NCI-H2171 treated with DMSO at 0.1 percent for 48 hours (cell line): ENCODE measurements at regions not wholly inside any gene's neighbourhood (a gene's known extent, or its start where the extent isn't known, plus 50 kb on each side); places are given as distances from the start of the nearest gene placed in this dataset.
A peak's percentile ranks its signal among the peaks of the same experiment; 100 is the strongest.
"Not testable (repeated sequence)": the region's sequence is repeated elsewhere in the genome, so short reads cannot be mapped to it uniquely, and the experiment has no call there.

ENCODE experiments used
- DNase-seq: peaks from one replicate; lab custom pipeline; 2025; lab: John Stamatoyannopoulos, UW

DNA sequence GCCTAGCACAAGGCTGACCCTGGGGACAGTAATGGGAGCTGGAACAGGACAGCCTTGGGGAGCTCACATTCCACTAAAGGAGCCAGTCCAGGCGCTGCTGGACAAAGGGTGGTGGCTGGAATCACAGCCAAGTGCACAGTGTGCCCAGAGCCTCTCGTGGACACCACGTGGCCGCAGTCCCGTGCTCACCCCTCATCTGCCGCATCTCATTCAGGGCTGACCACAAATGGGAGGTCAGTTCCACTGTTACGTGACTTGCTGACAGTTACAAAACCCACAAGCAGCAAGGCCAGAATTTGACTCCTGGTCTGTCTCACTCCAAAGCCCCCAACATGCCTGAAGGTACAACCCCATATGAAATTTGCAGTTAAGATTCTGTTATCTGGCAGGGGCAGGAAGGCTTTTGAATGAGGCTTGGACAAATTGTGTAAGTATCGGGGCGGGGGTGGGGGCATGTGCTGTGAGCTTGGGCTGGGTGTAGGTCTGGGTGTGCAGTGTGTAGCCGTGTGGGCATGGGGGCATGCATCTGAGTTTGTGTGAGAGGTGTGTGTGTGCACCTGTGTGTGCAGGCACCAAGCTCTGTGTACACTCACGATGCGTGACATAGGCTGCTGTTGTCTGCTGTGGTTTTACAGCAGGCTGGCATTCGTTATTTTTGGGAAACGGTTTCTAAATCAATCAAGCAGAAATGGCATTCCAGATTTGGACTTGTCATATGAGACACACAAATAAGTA is 301.7 kb downstream of the BRD1 start:
- no peak for DNase-seq

DNA sequence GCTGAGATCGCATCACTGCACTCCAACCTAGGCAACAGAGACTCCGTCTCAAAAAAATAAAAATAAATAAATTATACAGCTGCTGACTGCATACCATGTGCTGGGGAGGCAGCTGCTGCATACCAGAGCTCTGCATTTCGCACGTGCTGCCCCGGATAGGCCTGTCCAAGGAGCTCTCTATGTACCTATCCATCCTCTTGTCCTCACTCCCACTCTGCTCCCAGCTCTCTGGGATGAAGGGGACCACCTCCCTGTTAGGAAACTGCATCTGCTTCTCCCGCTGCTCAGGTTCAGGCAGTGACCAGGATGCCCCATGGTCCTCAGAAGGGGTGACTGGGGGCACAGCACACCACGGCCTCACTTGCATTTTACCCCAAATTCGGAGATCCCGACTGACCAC is 302.3 kb downstream of the BRD1 start:
- no peak for DNase-seq

DNA sequence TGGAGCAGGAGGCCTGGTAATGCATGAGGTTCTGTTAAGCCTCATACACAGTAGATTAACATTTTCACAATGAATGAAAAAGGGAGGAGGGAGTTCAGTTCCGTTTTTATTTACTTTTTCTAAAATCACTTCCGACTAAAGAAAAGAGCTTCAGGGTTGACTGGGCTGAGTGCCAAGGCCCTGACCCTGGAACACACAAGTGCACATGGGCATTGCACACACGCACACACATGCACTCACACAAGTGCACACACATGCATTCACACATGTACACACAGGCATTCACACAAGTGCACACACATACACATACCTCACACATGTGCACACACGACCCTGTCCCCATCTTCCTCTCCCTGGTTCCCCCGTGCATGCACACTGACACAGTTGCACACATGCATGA is 303.3 kb downstream of the BRD1 start:
- DNase-seq: no peak

DNA sequence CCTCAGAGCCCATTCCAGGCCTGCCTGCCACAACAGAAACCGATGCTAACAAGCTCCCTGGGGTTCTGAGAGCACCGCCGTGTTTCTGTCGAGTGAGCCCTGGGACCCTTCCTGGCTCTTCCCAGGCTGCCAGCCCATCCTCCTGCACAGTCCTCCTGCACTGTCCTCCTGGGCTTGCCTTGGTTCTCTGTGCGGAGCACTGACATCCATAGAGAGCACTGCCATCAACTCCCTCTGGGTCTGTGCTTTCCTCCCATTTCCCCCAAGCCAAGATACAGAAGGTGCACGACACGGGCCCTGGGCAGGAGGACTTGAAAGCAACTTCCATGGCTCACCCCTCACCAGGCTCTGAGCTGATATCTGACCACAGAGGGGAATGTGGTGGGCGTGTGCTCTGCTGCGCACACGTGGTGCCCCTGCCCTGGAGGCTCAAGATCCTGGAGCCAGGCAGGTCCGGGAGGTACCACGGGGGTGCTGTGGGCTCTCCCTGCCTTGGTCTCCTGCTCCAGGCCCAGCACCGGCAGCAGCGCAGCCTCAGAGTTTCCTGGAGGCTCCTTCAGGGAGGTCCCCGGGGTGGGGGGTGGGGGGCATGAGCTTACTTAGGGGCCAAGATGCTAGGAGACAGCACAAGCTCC is 304.2 kb downstream of the BRD1 start:
- DNase-seq: no peak

DNA sequence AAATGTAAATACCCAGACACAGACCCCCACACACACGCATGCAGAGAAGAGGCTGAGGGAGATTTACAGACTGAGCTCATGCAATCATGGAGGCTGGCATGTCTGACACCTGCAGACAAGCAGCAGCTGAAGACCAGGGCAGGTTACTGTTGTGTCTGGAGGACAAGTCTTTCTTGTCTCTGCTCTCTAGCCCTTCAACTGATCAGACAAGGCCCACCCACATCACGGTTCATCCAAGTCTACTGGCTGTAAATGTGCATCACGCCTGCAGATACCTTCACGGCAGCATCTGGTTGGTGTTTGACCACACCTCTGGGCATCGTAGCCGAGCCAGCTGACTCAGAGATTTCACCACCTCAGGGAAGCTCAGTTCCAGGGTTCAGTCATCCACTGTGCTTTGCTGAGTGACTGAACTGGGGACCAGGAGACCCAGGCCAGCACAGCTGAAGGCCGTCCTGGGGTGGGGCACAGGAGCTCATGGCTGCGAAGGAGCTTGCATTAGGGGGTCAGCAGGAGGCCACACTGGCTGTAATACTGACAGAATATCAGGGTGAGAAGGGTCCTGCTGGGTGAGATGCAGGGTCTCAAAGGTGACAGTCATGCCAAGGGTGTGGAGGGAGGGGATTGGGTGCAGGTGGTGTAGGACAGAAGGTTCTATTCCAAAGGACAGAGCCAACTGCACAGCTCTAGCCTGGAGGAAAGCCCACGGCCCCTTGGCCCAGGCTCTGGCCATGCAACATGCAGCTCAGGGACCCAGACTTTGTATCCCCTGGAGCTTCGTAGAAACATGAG is 304.9 kb downstream of the BRD1 start:
- no peak for DNase-seq

DNA sequence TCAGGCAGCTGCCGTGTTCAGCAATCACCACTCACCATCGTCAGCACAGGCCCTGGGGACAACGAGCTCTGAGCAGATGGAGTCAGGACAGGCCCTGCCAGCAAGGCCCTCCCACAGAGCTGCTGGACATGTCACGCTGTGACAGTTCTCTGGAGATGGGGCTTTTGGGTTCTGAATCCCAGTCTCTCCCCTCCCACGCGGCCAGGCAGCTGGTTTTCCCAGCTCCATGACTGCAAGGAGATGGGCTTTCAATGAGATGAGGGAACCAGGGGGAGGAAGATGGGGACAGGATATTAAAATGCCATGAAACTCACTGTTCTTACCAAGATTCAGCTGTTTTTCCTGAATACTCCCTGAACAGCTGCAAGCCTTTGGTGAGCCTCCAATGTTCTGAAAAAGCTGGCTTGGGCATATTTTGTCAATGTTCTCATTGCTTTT is 305.9 kb downstream of the BRD1 start:
- DNase-seq: no peak

DNA sequence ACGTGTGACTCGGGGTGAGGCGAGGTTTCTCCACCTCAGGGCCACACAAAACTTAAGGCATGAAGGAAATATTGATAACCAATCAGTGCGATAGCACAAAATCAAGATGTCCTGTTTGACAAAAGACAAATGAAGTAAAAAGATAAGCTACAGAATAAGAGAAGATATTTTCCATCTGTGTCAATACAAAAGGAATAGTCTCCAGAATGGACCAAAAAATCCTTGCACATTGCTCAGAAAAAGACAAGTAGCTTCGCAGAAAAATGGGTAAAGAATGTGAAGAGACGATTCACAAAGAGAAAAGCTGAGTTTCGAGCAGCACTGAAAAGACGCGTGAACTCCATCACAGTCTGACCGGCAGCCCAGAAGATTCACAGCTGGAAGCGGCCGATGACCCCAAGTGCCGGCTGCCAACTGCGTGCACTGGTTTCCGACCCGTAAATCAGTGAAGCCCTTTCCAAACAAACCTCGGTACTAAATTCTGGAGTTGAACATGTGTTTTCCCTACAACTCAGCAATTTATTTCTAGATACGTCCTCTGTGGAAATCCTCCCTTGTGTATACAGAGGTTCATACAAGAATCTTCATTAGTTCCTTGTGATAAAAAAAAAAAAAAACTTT is 308.4 kb downstream of the BRD1 start:
- no peak for DNase-seq

DNA sequence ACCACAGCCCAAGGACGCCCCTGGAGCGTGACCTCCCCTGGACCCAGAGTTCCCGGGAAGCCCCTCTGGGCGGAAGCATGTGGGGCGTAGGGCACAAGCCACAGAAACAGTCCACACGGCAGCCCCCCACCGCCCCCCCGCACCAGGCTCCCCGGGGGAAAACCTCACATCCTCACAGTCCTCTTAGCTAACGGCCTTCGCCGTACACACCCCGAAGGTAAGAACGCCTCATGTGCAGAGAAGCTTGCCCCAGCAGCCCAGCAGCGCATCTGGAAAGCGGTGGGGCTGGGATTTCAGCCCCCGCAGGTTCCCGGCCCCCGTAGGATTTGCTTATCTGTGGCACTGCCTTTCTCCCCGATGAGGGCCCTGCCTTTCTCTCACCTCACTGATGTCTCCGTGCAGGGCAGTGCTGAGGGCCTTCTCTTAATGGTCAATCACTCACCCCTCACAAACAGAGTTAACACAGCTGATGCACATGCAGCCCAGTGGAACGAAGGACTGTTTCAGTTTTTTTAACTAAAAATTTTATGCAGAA is 309.2 kb downstream of the BRD1 start:
- DNase-seq: no peak

DNA sequence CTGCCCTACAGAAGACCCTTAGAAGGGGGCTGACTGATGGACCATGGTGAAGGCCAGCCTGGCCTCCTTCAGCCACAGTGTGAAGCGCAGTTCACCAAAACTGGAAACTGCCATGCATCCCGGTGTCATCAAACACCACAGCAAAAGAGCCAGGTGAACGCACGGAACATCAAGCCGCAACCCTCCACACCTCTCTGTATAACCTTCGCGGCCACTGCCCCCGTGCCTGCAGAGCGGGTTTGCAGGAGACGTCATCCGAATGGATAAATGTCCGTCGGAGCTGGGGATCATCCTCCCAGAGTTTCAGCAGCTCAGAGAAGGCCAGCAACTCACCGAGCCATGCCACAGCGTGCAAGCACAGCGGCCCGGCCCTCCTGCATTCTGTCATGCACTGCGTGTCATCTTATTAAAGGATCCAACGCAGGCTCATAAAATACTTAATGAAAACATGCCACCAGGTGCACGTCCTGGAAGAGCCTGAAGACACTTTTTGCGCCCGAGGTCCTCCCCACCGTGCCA is 309.9 kb downstream of the BRD1 start:
- no peak for DNase-seq

DNA sequence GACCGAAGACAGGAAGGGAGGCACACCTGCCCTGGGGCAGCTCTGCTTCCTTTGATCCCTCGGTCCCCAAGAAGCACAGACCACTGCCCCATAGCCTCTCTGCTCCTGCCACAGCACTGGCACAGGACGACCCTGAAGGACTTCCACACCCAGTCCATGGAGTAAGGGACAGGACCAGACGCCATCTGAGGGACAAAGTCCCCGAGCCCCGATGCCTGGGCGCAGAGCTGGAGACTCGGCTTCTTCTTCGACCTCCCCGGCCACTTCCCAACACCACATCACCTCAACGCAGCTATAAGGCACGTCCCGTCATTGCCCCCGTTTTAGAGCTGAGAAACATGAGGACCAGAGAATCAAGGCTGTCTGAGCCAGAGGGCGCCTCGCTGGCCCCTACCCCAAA is 310.5 kb downstream of the BRD1 start:
- DNase-seq: no peak

DNA sequence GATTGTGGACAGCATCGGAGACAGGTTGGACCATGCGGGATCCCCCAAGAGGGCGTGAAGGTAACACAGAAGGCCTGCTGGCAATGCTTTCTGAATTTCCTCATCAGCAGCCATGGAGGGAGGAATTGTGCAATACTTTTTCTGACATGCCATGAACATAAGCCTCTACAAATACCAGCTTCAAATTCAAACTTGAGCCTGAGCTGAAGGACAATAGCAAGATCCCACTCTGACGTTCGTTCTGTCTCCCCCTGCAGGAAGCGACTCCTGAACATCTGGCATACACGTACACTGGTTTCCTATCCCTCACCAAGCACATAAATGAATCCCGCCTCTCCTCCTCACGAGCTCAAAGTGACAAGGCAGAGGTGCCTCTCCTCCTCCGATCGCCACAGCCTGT is 312.2 kb downstream of the BRD1 start:
- DNase-seq: no peak

DNA sequence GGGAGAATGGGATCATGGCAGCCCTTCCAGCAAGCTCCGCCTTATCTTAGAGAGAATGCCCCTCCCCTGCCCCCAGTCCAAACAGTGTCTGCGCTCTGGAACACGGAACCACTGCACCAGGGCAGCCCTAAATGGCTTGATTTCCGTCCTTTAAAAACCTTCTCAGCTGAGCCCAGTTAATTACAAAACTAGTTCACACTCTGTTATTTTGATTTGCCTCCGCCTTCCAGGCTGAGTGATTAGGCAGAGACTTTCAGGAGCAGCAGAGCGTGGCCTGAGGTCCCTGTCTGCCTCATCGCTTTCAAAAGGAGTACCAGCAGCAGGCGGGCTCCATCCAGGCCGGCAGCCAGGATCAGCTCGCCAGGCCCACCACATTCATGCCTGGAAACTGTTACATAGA is 313.0 kb downstream of the BRD1 start:
- DNase-seq: peak; percentile 17

DNA sequence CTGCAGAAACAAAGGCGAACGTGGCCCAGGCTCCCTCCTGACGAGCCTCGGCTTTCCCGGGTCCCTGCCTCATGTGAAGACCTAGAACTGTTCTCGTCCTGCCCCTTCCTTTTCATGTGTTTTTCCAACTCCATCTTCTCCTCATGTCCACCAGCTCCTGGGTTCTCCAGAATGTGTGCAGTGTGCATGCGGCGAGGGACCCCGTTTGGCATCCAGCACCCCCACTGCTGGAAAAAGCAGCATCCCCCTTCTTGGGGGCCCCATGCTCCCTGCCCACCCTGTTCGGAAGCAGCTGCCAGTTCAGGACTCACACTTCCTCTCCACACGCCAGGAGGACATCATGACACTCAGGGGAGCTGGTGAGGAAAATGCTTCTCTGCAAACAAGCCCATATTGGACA is 313.5 kb downstream of the BRD1 start:
- no peak for DNase-seq

DNA sequence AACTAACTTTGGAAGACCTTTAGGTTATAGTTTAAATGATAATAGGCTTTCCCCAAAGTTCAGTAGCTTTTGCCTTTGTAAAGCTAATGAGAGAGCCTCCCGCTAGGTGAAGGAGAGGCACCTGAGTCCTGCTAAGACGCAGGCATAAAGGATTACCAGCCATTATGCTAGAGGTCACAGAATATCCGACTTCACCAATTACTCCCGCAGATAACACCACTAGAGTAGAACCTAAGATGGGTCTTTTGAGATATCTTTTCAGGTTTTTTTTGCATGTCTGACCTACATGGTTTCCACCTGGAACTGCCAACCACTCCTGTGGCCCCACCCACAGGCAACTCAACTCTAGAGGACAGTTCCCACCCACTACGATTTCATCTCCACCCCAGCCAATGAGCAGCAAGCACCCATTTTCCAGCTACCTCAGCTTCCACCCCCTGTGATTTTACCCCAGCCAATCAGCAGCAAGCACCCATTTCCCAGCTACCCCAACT is 314.3 kb downstream of the BRD1 start:
- no peak for DNase-seq

DNA sequence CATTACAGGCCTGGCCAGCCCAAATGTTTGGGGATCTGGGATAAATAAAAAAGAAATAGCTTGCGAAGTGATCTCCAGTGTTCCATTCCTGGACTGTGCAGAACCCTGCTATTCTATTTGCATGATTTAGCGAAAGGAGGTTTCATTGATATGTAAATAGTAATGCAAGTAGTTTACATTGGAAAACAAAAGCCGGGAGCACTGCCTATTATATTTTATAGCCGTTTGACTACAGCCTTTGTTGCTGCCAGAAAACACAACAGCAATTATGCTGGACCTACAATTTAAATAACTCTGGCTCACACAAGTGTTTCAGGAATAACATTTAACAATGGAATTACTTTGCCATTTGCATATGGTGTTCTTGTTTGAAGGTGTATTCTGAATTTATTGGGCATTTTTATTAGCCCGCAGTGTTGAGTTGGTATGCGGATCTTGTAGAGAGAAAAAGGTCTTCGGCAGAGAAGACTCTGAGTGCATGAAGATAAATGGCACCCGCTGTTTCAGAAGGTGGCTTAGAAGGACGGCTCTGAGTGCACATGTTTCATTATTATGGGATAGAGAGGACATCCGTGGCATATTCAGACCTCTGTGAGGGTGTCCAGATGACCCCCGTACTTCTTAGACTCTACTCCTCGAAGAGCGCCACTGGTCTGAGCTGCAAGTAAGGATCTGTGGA is 315.0 kb downstream of the BRD1 start:
- DNase-seq: no peak

DNA sequence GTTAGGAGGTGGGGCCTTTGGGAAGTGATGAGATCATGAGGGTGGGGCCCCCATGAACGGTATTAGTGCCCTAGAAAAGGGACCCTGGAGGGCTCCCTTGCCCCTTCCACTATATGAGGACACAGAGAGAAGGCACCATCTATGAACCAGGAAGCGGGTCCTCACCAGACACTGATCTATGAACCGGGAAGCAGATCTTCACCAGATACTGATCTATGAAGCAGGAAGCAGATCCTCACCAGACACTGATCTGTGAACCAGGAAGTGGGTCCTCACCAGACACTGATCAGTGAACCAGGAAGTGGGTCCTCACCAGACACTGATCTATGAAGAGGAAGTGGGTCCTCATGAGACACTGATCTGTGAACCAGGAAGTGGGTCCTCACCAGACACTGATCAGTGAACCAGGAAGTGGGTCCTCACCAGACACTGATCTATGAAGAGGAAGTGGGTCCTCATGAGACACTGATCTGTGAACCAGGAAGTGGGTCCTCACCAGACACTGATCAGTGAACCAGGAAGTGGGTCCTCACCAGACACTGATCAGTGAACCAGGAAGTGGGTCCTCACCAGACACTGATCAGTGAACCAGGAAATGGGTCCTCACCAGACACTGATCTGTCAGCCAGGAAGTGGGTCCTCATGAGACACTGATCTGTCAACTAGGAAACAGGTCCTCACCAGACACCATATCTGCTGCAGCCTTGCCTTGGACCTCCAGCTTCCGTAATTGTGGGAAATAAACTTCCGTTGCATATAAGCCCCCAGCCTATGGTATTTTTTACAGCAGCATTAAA is 316.1 kb downstream of the BRD1 start:
- DNase-seq: not testable (repeated sequence)

DNA sequence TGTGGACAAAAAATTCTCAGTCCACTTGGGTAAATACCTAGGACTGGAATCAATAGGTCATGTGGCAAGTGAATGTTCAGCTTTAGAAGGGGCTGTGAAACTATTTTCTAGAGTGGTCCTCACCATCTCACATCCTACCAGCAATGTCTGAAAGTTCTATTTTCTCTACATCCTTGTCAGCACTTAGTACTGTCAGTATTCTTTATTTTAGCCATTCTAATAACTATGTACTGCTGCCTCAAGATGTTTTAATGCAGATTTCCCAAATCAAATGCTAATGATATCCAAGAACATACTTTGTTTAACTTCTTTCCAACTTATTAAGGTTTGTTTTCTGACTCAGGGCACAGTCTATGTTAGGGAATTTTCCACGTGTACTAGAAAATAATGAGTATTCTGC is 317.0 kb downstream of the BRD1 start:
- DNase-seq: no peak

DNA sequence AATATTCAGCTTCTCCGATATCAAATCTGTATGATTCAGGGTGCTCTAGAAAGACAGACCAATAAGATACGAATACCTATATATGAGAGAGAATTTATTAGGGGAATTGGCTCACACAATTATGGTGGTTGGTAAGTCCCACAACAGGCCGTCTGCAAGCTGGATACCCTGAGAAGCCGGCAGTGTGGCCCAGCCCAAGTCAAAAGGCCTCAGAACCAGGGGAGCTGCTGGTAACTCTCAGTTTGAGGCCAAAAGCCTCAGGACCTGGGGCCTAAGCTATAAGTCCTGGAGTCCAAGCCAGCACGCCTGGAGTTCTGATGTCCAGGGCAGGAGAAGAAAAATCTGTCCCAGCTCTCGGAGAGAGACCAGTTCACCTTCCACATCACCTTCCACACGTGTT is 318.7 kb downstream of the BRD1 start:
- no peak for DNase-seq

DNA sequence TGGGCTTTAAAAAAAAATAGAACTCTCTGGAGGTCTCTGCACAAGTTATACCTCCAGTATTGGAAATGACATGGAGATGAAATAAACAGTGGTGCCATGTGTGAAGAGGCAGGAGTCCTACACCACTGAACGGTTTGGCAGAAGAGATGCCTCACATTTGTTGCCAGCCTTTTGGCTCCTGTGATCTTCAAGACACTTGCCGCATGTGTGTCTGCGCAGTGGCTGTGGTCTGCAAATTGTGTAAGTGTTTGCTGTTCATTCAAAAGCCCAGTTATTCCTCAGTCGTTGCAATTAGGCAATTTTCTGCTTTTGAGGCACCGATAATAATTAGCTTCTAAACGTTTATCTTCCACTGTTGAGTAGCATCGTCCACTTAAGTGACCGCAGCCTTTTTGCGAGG is 319.1 kb downstream of the BRD1 start:
- DNase-seq: no peak

DNA sequence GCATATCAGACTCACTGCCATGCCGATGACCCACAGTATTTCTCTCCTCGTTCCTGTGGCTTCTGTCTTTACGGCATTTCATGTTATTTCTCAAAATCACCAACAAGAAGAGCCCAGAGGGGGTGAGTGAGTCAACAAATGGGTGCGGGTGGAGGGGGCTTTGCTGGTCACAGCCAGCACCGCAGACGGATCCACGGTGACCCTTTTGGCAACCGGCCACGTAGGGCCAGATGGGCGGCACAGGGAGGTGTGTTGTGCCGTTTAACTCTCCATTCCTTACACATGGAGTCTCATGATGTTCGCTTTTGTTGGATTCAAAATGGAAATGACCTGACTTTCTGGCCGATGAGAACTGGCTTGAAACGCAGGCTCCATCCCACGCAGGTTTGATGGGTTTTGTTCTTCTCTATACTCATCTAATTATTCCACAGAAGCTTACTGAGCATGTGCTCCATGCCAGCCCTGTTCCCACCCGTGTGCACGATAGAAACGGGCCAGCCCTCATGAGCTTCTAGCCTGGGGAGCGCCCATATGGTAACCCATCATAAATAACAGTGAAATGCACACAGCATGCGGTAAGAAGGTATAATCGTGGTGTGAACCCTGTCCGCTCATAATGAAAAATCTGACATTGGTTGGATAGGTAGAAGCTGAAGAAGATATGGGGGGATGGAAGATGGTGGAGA is 319.9 kb downstream of the BRD1 start:
- no peak for DNase-seq
